ENCODE measurements at regions not wholly inside any gene's neighbourhood (a gene's known extent, or its start where the extent isn't known, plus 50 kb on each side); places are given as distances from the start of the nearest gene placed in this dataset.

DNA sequence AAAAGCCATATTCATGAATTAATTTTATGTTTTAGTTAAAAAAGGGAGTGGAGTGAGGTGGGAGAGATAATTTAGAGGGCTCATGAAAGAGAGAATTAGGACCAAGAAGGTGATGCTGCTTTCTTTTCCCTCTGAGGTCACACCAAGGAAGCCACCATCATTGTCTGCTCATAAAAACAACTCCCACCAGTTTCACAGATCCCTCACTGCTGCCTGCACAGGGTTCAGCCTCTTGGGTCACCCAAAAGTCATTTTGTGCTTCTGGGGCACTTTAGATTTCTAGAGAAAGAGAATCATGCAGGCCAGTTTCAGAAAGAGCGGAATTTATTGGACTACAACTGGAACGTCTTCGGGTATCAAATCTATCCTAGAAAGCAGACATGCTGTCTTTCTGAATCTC, 241.4 kb upstream of the EOMES start:
- Histone ChIP-seq H3K27ac (ENCODE audit: low read length) (no peak overlapping the region), H3K4me1 (ENCODE audit: control insufficient read depth, insufficient read depth, low read length) (no peaks in the 10 kb centered on the region), H3K36me3 (ENCODE audit: control insufficient read depth, insufficient read depth, low read length) (no peaks in the 10 kb centered on the region), H3K27me3 (ENCODE audit: control insufficient read depth, insufficient read depth, low read length) (no peaks in the 10 kb centered on the region), H3K9me3 (ENCODE audit: control insufficient read depth, insufficient read depth, low read depth, low read length) (no peaks in the 10 kb centered on the region), H3K4me3 (ENCODE audit: low read depth in 2 of 2, low read length in 2 of 2) (no peak overlapping the region)
- TF ChIP-seq, protein P1, sequence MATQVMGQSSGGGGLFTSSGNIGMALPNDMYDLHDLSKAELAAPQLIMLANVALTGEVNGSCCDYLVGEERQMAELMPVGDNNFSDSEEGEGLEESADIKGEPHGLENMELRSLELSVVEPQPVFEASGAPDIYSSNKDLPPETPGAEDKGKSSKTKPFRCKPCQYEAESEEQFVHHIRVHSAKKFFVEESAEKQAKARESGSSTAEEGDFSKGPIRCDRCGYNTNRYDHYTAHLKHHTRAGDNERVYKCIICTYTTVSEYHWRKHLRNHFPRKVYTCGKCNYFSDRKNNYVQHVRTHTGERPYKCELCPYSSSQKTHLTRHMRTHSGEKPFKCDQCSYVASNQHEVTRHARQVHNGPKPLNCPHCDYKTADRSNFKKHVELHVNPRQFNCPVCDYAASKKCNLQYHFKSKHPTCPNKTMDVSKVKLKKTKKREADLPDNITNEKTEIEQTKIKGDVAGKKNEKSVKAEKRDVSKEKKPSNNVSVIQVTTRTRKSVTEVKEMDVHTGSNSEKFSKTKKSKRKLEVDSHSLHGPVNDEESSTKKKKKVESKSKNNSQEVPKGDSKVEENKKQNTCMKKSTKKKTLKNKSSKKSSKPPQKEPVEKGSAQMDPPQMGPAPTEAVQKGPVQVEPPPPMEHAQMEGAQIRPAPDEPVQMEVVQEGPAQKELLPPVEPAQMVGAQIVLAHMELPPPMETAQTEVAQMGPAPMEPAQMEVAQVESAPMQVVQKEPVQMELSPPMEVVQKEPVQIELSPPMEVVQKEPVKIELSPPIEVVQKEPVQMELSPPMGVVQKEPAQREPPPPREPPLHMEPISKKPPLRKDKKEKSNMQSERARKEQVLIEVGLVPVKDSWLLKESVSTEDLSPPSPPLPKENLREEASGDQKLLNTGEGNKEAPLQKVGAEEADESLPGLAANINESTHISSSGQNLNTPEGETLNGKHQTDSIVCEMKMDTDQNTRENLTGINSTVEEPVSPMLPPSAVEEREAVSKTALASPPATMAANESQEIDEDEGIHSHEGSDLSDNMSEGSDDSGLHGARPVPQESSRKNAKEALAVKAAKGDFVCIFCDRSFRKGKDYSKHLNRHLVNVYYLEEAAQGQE (IDR thresholded peaks at IDR 0.05; ENCODE audit: insufficient read depth in 1 of 2, low read depth in 2 of 2, low read length in 1 of 2), result no peak
- TF ChIP-seq, protein P2, sequence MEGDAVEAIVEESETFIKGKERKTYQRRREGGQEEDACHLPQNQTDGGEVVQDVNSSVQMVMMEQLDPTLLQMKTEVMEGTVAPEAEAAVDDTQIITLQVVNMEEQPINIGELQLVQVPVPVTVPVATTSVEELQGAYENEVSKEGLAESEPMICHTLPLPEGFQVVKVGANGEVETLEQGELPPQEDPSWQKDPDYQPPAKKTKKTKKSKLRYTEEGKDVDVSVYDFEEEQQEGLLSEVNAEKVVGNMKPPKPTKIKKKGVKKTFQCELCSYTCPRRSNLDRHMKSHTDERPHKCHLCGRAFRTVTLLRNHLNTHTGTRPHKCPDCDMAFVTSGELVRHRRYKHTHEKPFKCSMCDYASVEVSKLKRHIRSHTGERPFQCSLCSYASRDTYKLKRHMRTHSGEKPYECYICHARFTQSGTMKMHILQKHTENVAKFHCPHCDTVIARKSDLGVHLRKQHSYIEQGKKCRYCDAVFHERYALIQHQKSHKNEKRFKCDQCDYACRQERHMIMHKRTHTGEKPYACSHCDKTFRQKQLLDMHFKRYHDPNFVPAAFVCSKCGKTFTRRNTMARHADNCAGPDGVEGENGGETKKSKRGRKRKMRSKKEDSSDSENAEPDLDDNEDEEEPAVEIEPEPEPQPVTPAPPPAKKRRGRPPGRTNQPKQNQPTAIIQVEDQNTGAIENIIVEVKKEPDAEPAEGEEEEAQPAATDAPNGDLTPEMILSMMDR (IDR thresholded peaks at IDR 0.05), result no peak
- TF ChIP-seq SIN3A (IDR thresholded peaks at IDR 0.05; ENCODE audit: borderline replicate concordance, insufficient read depth, low read depth, low read length) (no peak), POLR2AphosphoS5 (IDR thresholded peaks at IDR 0.05; ENCODE audit: low read depth, low read length) (no peak), TCF7L2 (IDR thresholded peaks at IDR 0.05; ENCODE audit: low read depth, low read length) (no peak)
- no peak for DNase-seq (ENCODE audit: low read depth, low spot score)
- ATAC-seq, result no peak
- no TSS peak for BruUV-seq (replicated peaks)
- intact Hi-C loops (cut with micrococcal nuclease; ENCODE audit: unreplicated experiment), result no loop called here
- ChIA-PET POLR2A (no interaction called here), CTCF (no interaction called here)
- in situ Hi-C loops (cut with HindIII; ENCODE audit: low pct_unique_long_range_greater_than_20kb, low sequenced_read_pairs), result no loop called here

- no TSS peak for BruUV-seq (replicated peaks)
- in situ Hi-C loops (cut with HindIII; ENCODE audit: low pct_unique_long_range_greater_than_20kb, low sequenced_read_pairs) (no loop called here), intact Hi-C loops (cut with micrococcal nuclease; ENCODE audit: unreplicated experiment) (no loop called here)
- POLR2A ChIA-PET, result no interaction called here
- Histone ChIP-seq H3K9me3 (ENCODE audit: control insufficient read depth, insufficient read depth, low read depth, low read length) (no peaks in the 10 kb centered on the region), H3K27me3 (ENCODE audit: control insufficient read depth, insufficient read depth, low read length) (no peaks in the 10 kb centered on the region), H3K36me3 (ENCODE audit: control insufficient read depth, insufficient read depth, low read length) (no peaks in the 10 kb centered on the region), H3K27ac (ENCODE audit: low read length) (no peak overlapping the region), H3K4me3 (ENCODE audit: low read depth in 2 of 2, low read length in 2 of 2) (no peak overlapping the region), H3K4me1 (ENCODE audit: control insufficient read depth, insufficient read depth, low read length) (no peaks in the 10 kb centered on the region)
- CTCF ChIA-PET, result no interaction called here
- ATAC-seq, result no peak
- TF ChIP-seq TCF7L2 (IDR thresholded peaks at IDR 0.05; ENCODE audit: low read depth, low read length) (no peak), SIN3A (IDR thresholded peaks at IDR 0.05; ENCODE audit: borderline replicate concordance, insufficient read depth, low read depth, low read length) (no peak), POLR2AphosphoS5 (IDR thresholded peaks at IDR 0.05; ENCODE audit: low read depth, low read length) (no peak)
- TF ChIP-seq, protein P2 (IDR thresholded peaks at IDR 0.05), result no peak
- TF ChIP-seq, protein P1 (IDR thresholded peaks at IDR 0.05; ENCODE audit: insufficient read depth in 1 of 2, low read depth in 2 of 2, low read length in 1 of 2), result no peak
- no peak for DNase-seq (ENCODE audit: low read depth, low spot score)
These were observed 249.5 kb upstream of the EOMES start for GRCh38 chr3:27971600-27971999.
